A673 (cell line): ENCODE measurements at regions not wholly inside any gene's neighbourhood (a gene's known extent, or its start where the extent isn't known, plus 50 kb on each side); places are given as distances from the start of the nearest gene placed in this dataset.

Source experiments
- BruUV-seq: library from RNA; stranded (reverse); fragments of 400-500 nt; replicated peaks from 2 replicates; lab custom pipeline; 2021; lab: Mats Ljungman, UMichigan
- CTCF ChIA-PET: fragments of 300-600 bp; sonication (Branson Sonifier 250); formaldehyde crosslinking; loops from one replicate; lab custom pipeline; 2022; ENCODE audit warnings: antibody characterized with exemption; lab: Charles Lee
- POLR2A ChIA-PET: fragments of 300-600 bp; sonication (Branson Sonifier 250); formaldehyde crosslinking; loops from one replicate; lab custom pipeline; 2022; ENCODE audit warnings: antibody characterized with exemption; ENCODE audit not compliant: low non-redundant PET; lab: Charles Lee
- DNase-seq: peaks from one replicate; pipeline ENCODE4 v3.0.0-alpha.2; 2015; ENCODE audit warnings: low spot score
- H3K27ac ChIP-seq: fragments of 200-600 bp; sonication (generic); 2 replicates; pipeline ENCODE4 v1.5.1; 2016; ENCODE audit warnings: mixed run types, low read depth, mild to moderate bottlenecking, mixed read lengths, antibody characterized with exemption, low read length; ENCODE audit not compliant: poor library complexity, severe bottlenecking
- H3K27me3 ChIP-seq: fragments of 200-600 bp; sonication (generic); replicated peaks from 2 replicates; pipeline ENCODE4 v1.6.1; 2017; ENCODE audit warnings: mixed run types, low read depth, mild to moderate bottlenecking, mixed read lengths, antibody characterized with exemption, low read length; ENCODE audit not compliant: insufficient read depth, poor library complexity
- H3K36me3 ChIP-seq: fragments of 200-600 bp; sonication (generic); 2 replicates; pipeline ENCODE4 v1.6.1; 2016; ENCODE audit warnings: mixed run types, mild to moderate bottlenecking, mixed read lengths, antibody characterized with exemption, low read length; ENCODE audit not compliant: insufficient read depth, poor library complexity, severe bottlenecking
- H3K4me1 ChIP-seq: fragments of 200-600 bp; sonication (generic); 2 replicates; pipeline ENCODE4 v1.6.1; 2017; ENCODE audit warnings: mixed run types, mild to moderate bottlenecking, mixed read lengths, antibody characterized with exemption, low read length; ENCODE audit not compliant: insufficient read depth, poor library complexity, severe bottlenecking
- H3K4me3 ChIP-seq: fragments of 200-600 bp; sonication (generic); 2 replicates; pipeline ENCODE4 v1.5.1; 2016; ENCODE audit warnings: low read depth, mixed run types, mild to moderate bottlenecking, mixed read lengths, low read length; ENCODE audit not compliant: poor library complexity, severe bottlenecking
- H3K9me3 ChIP-seq: fragments of 200-600 bp; sonication (generic); 2 replicates; pipeline ENCODE4 v1.6.1; 2016; ENCODE audit warnings: mixed run types, low read depth, mild to moderate bottlenecking, mixed read lengths, antibody characterized with exemption, low read length; ENCODE audit not compliant: poor library complexity, severe bottlenecking
- CTCF ChIP-seq: fragments of 300-800, 200-600 bp; sonication (generic); conservative IDR thresholded peaks from 2 replicates; pipeline ENCODE4 v1.5.1; 2017; ENCODE audit warnings: low read depth, mild to moderate bottlenecking, antibody characterized with exemption, low read length, moderate library complexity, mixed read lengths
- EZH2 ChIP-seq: fragments of 200-600 bp; sonication (generic); IDR thresholded peaks from 2 replicates; pipeline ENCODE4 v1.6.1; 2017; ENCODE audit warnings: borderline replicate concordance, low read depth, mild to moderate bottlenecking, mixed read lengths, antibody characterized with exemption, low read length; ENCODE audit not compliant: poor library complexity, severe bottlenecking
- intact Hi-C: fragments of 100-400 bp; cut with micrococcal nuclease; formaldehyde crosslinking; loops from one replicate; pipeline ENCODE4 v1.10.0; 2022; ENCODE audit not compliant: unreplicated experiment

GRCh38 chr10:114876169-114876568, 54.6 kb downstream of the FHIP2A start:
- peaks cover 24% of the 10 kb centered on the region for H3K4me1 ChIP-seq
- no TSS peak for BruUV-seq
- TF ChIP-seq EZH2 (no peak), CTCF (no peak)
- H3K9me3 ChIP-seq = no peaks in the 10 kb centered on the region
- H3K4me3 ChIP-seq = no peak overlapping the region
- no peak for DNase-seq
- ChIA-PET POLR2A (no interaction called here), CTCF (interaction anchor here (0.5 to 1.8 kb wide), 2 partner anchors 183 to 254 kb away, joined by 3 to 6 read pairs; no protein-coding TSS in a partner anchor)
- H3K36me3 ChIP-seq = no peaks in the 10 kb centered on the region
- intact Hi-C loops = loop anchor here (5.0 to 10.0 kb wide), 2 partner anchors 324 to 539 kb away; no protein-coding TSS in a partner anchor
- H3K27me3 ChIP-seq = no peaks in the 10 kb centered on the region
- no peak overlapping the region for H3K27ac ChIP-seq

- peak; percentile 80 for DNase-seq
- intact Hi-C loops = loop anchor here (1.0 to 10.0 kb wide), 3 partner anchors 252 to 538 kb away; no protein-coding TSS in a partner anchor
- no peaks in the 10 kb centered on the region for H3K27me3 ChIP-seq
- no peaks in the 10 kb centered on the region for H3K9me3 ChIP-seq
- TF ChIP-seq EZH2 (no peak), CTCF (peak; percentile 86)
- ChIA-PET CTCF (interaction anchor here (0.5 to 1.8 kb wide), 3 partner anchors 182 to 253 kb away, joined by 3 to 6 read pairs (median 3); no protein-coding TSS in a partner anchor), POLR2A (no interaction called here)
- H3K27ac ChIP-seq = no peak overlapping the region
- BruUV-seq = no TSS peak
- H3K4me3 ChIP-seq = no peak overlapping the region
- H3K4me1 ChIP-seq = peaks cover 29% of the 10 kb centered on the region
- no peaks in the 10 kb centered on the region for H3K36me3 ChIP-seq
These were observed 55.2 kb downstream of the FHIP2A start for GRCh38 chr10:114876602-114877300.

GRCh38 chr10:114877301-114877644, 55.7 kb downstream of the FHIP2A start:
- intact Hi-C loops = loop anchor here (1.0 to 10.0 kb wide), 3 partner anchors 251 to 538 kb away; no protein-coding TSS in a partner anchor
- Histone ChIP-seq H3K36me3 (no peaks in the 10 kb centered on the region), H3K4me1 (peaks cover 31% of the 10 kb centered on the region), H3K27ac (no peak overlapping the region), H3K27me3 (no peaks in the 10 kb centered on the region), H3K9me3 (no peaks in the 10 kb centered on the region), H3K4me3 (no peak overlapping the region)
- TF ChIP-seq CTCF (0 out of 2 replicates have a peak, but pooled peaks have one; percentile 8), EZH2 (no peak)
- BruUV-seq = no TSS peak
- ChIA-PET CTCF (interaction anchor here (1.1 kb wide), 1 partner anchor 246 kb away, joined by 3 read pairs; no protein-coding TSS in a partner anchor), POLR2A (interaction anchor here (0.6 kb wide), 1 partner anchor 448 kb away, joined by 4 read pairs; no protein-coding TSS in a partner anchor)
- no peak for DNase-seq
